Embryonic facial prominence (tissue), 1 donor: ENCODE measurements at regions not wholly inside any gene's neighbourhood (a gene's known extent, or its start where the extent isn't known, plus 50 kb on each side); places are given as distances from the start of the nearest gene placed in this dataset.
A peak's percentile ranks its signal among the peaks of the same experiment; 100 is the strongest.

ENCODE experiments used
- DNase-seq: peaks from one replicate; pipeline ENCODE4 v3.0.0-alpha.2; 2016; ENCODE audit errors: extremely low spot score

DNA sequence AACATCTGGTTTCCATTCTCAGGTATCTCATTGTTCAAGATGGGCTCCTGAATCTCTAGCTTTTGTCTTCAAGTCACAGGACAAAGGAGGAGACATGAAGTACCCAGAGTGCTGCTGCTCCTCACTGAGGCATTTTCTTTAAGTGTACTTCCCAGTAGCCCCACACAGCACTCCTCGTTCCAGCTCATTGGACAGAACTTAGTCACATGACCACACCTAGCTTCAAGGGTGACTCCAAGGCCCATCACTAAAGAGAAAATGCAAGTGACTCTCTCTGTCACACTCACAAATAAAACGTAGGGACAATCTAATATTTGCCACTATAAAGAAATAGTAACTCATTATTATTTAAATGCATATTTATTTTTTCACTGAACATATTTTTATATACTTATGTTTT lies 58.3 kb upstream of the NEUROD6 start:
- no peak for DNase-seq

DNA sequence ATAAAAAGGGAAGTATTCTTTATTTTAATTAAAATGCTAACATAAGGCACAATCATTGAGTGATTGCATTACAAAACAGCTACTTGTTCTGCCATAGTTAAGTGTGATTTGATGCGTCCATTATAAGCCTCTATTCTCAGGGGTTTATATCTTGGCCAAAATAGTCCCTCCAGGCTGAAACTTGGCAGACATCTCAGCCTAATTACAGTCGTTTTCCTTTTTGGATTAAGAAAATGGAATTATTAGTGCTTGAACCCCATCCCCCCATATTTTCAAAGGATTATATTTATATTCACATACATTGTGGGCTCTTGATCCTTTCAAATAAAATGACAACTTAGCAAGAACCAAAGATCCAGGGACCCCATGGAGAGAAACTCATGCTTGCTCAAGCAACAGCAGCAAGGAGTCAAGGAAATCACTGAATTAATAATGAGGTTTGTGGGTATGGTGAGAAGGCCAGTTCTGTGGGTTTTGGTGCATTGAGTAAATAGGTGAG lies 66.7 kb upstream of the NEUROD6 start:
- no peak for DNase-seq

GRCh38 chr7:31408140-31408729 lies 67.7 kb upstream of the NEUROD6 start:
- no peak for DNase-seq

- no peak for DNase-seq
These were observed 69.7 kb upstream of the NEUROD6 start for GRCh38 chr7:31410265-31410664.

- DNase-seq = no peak
These were observed 70.9 kb upstream of the NEUROD6 start for GRCh38 chr7:31411416-31411815.

DNA sequence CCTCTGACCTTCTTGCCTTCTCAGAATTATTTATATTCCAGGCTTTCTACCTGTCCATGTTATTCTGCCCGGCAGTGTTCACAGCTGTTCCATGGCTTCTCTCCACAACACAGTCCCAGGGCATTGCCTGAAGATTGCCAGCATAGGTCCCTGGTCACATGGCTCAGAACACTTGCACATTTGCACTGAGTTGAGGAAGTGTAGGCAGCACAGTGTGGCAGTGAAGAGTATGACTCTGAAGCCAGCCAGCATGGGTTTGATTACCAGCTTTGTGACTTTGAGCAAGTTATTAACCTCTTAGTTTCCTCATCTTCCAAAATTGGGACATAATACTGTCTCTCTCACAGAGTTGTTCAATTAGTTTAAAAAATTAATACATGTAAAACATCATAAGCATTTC lies 73.2 kb upstream of the NEUROD6 start:
- DNase-seq = no peak

DNA sequence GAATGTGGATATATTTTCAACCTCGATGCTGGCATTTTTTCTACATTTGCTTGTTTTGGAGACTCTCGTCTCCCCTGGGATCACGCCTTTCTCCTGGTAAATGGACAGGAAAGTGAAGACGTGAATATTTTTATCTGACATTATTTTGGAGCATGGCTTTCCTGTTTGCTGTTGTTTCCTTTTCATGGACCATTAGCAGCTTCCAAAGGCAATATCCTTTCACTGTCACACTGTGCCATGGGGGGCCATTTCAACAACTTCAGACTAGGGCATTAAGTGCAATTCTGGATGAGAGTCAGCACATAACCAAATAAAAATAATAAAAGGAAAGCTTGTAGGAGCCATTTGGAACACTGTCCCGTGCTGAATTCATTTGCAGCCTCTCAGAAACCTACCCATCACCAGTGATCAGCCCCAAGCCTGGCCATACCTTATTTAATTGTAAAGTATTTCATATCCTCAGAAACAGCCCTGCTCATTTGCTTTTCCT lies 75.9 kb upstream of the NEUROD6 start:
- no peak for DNase-seq

DNA sequence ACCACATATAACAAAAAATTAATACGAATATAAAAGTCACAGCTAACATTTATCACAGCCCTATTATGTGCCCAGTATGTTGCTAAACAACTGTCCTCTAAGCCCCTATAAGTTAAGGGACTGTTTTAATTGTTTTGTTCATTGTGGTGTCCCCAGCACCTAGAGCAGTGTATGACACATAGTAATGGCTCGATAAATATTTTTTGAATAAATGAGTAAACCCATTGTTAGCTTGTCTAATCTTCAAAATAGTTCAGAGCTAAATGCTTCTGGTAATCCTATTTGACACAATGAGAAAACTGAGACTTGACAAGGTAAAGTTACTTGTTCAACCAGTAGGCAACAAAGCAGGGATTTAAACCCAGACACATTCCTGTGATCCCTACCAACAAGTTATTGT lies 78.4 kb upstream of the NEUROD6 start:
- no peak for DNase-seq

DNA sequence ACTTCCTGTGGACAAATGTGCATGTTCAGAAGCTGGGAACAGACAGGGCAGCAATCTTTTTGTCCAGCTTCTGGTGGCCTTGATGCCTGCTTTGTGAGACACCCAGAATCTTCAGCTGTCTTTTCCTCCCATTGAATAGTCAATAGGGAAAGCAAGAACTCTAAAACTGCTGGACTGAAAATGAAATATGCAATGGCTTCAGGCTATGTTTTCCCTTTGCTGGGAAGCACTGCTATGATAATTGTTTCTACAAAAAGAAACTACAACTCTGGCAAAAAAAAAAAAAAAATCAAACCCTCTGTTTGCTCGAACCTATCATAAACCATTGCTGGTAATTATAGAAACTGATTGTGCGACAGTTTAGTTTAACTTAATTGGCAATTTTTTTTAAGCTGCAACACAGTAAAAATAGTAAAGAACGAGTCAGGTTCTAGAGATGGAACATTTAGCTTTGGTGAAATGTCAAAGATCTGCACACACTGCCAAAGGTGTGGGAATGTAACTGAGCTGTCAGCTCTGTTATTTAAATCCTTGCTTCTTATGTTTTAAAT lies 79.1 kb upstream of the NEUROD6 start:
- DNase-seq = no peak

DNA sequence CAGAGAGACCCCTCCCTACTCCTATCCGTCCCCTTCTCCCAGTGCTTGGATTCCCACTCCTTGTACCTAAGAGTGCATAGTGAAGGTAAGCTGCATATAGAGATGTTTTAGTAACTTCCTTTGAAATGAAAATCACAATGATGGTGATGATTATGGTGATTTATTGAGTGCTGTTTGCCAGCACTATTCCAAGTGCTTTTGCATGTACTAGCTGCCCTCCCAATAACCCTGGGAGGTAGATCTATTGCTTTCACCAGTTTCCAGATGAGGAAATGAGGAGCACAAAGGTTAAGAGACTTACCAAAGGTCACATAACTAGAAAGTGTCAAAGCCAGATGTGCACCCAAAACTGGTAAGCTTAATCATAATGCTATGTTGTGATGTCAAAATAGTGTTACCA lies 80.4 kb upstream of the NEUROD6 start:
- no peak for DNase-seq

GRCh38 chr7:31421607-31422006 lies 81.1 kb upstream of the NEUROD6 start:
- no peak for DNase-seq

DNA sequence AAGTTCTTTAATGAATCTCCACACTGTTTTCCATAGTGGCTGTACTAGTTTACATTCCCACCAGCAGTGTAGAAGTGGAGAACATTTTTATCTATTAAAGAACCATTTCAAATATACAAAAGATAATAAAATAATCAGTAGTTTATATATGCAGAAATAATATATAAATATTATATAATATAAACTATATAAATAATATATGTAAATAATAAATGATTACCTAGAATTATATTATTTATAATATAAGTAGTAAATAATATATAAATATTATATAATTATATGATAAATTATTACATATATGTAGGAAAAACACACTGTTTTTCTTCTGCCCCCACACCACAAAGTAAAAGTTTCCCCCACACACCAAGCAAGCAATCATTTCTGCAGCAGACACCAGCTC lies 83.5 kb upstream of the NEUROD6 start:
- no peak for DNase-seq

DNA sequence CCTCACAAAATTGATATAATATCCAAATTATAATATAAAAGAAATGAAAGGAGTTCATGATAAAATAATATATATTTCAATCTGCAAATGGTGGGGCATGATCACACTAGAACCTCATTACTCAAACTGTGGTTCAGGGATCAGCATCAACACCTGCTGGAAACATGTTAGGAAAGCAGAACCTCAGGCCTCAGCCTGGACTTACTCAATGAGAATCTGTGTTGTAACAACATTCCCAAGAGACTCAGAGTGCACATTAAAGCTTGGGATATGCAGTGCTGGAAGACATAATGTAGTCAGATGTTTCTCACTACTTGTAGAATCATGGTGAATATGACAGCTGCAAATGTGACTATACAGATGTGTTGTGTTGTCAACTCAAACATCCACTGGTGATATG lies 81.7 kb upstream of the ITPRID1 start:
- DNase-seq = no peak

DNA sequence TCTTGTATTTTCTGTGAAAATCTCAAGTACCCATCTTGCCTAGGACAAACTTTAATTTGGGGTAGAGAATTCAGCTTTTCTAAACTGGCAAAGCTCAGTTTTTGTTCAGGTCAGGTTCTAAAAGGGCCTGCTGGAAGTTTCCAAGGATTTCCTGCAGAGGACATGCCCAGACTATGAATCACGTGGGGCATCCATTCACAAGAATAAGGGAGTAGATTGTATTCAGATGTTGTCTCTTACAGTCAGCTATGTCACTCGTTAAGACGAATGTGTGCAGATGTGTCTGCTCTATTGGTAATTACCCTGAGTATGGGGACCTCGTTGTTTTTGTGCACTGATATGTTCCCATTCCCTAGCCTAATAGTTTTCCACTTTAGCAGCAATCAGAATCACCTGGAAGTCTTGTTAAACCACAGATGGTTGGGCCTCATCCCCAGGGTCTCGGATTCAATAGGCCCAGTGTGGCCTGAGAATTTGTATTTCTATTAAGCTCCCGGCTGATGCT lies 81.0 kb upstream of the ITPRID1 start:
- no peak for DNase-seq

- no peak for DNase-seq
These were observed 76.5 kb upstream of the ITPRID1 start for GRCh38 chr7:31437250-31437865.

DNA sequence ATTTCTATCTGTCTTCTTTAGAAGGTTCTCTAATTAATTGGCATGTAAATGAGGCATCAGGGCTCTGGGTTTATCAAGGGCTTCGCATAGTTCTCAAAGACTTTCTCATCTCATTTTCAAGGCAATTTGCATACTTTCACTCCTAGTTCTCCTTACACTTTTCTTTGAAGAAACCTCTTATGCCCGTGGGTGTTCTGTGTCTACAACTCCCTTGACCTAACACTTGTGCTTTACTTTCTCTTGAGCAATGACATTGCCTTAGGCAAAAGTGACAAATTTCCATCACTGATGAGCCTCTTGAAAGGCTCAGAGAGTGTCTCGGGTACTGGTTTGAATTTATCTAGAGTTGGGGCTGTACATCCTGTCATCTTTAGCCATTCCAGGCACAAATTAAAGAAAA lies 74.7 kb upstream of the ITPRID1 start:
- no peak for DNase-seq

DNA sequence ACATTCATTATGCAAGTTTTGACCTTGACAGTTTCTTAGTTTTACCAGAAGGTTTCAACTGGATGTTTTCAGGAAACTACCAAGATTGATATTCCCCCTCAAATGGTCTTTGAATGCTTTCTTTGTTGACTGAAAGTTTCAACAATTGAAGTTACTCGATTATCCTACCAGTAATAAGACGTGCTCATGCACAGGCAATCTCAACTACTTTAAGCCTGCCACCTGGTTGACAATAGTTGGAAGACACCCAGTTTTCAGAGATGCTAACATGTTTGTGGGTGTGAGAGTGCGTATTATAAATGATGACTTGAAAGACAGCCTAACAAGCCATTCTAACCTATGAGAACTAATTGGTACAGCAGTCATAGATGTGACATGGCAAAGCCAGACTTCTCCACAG lies 73.4 kb upstream of the ITPRID1 start:
- DNase-seq = no peak

- DNase-seq = no peak
These were observed 71.3 kb upstream of the ITPRID1 start for GRCh38 chr7:31442626-31443025.

GRCh38 chr7:31443457-31443856 lies 70.4 kb upstream of the ITPRID1 start:
- DNase-seq = peak; percentile 58

- no peak for DNase-seq
These were observed 69.7 kb upstream of the ITPRID1 start for GRCh38 chr7:31444196-31444595.

DNA sequence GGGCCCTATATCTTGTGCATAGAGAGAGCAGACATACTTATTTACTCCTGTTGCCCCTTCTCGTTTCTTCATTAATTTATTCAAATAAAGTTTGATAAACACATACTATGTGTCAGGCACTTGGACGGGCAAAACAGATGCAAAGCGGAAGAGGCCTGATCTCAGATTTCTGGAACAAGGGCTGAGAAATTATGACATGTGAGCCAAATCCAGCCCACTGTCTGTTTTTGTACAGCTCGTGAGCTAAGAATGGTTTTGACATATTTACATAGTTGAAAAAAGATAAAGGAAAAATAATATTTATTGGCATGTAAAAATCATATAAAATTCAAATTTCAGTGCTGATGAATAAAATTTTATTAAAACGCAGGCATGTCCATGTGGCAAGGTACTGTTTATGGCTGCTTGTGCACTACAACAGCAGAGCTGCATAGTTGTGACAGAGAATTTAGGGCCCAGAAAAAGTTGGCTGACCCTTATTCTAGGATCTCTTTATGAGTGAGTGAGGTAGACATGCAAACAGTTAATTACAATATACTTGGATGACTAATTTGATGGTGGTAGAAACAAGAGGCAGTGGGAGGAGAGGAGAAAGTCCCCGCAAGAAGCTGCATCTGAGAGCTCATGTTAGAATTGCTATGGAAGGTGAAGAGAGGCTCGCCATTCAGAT lies 68.1 kb upstream of the ITPRID1 start:
- DNase-seq = no peak

- no peak for DNase-seq
These were observed 65.2 kb upstream of the ITPRID1 start for GRCh38 chr7:31448649-31449048.

DNA sequence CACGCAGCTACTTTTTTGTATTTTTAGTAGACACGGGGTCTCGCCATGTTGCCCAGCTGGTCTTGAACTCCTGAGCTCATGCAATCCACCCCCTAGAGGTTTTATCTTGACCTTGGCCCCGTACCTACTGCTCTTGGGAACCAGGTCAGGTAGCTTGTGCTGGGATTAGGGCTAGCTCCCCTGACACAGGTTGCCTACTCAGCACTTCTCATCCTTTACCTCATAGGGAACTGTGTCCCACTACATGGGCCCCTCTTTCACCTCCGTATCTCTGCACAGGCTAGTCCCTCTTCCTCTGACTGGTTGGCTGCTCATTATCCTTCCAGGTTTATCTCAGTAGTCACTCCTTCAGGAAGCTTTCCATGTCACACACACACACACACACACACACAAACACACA lies 58.0 kb upstream of the ITPRID1 start:
- no peak for DNase-seq
